Gastroesophageal sphincter (tissue), 4 donors: ENCODE measurements at regions not wholly inside any gene's neighbourhood (a gene's known extent, or its start where the extent isn't known, plus 50 kb on each side); places are given as distances from the start of the nearest gene placed in this dataset.

Experiments used
- ATAC-seq: fragments of 150-250 bp; one replicate; pipeline ENCODE4 v1.9.1; 2016; ENCODE audit warnings: mild to moderate bottlenecking, moderate library complexity
- H3K27ac ChIP-seq, 4 donors: fragments of 200-600 bp; sonication (generic) in 3 of 4; 1 replicate in 3 of 4; 2 replicates in 1 of 4; pipeline ENCODE4 v1.5.1; 2016 to 2019
- H3K27me3 ChIP-seq: fragments of 200-600 bp; sonication (generic); one replicate; pipeline ENCODE4 v1.5.1; 2019
- H3K36me3 ChIP-seq, 2 donors: fragments of 200-600 bp; sonication (generic); one replicate each; pipeline ENCODE4 v1.5.1; 2019; ENCODE audit warnings: control low read depth in 1 of 2
- H3K4me1 ChIP-seq, 3 donors: fragments of 200-600 bp; sonication (generic); 1 replicate in 2 of 3; 2 replicates in 1 of 3; pipeline ENCODE4 v1.5.1; 2016 to 2019; ENCODE audit warnings: control low read depth in 2 of 3
- H3K4me3 ChIP-seq, 2 donors: fragments of 200-600 bp; sonication (generic); one replicate each; pipeline ENCODE4 v1.5.1; 2019; ENCODE audit warnings: mild to moderate bottlenecking in 1 of 2, moderate library complexity in 1 of 2
- H3K9me3 ChIP-seq, 3 donors: fragments of 200-600 bp; sonication (generic); one replicate each; pipeline ENCODE4 v1.5.1; 2017 to 2019; ENCODE audit warnings: control low read depth in 2 of 3
- EP300 ChIP-seq: sonication (generic); formaldehyde crosslinking; IDR thresholded peaks from one replicate; pipeline ENCODE4 v1.6.1; 2017; ENCODE audit warnings: antibody characterized with exemption, mild to moderate bottlenecking
- POLR2A ChIP-seq, 2 donors: fragments of 450-650 bp; IDR thresholded peaks; one replicate each; pipeline ENCODE4 v1.6.1; 2017; ENCODE audit warnings: antibody characterized with exemption in 2 of 2, mild to moderate bottlenecking in 2 of 2, moderate library complexity in 1 of 2
- POLR2AphosphoS5 ChIP-seq: sonication (generic); formaldehyde crosslinking; IDR thresholded peaks from one replicate; pipeline ENCODE4 v1.6.1; 2017; ENCODE audit warnings: antibody characterized with exemption
- WGBS, 2 donors: methylation state at CpG; one replicate each; pipeline ENCODE4 v1.1.5; 2018; ENCODE audit warnings: low coverage in 1 of 2; 5-methylcytosine and 5-hydroxymethylcytosine counted together
- TF ChIP-seq, protein P1 (sequence below), 4 experiments: fragments of 200-600 bp in 2 of 4; fragments of 450-650 bp in 2 of 4; sonication (generic) in 1 of 4; IDR thresholded peaks; one replicate each; pipeline ENCODE4 v1.5.1; 2017 to 2019; ENCODE audit warnings: antibody characterized with exemption in 4 of 4, mild to moderate bottlenecking in 2 of 4, moderate library complexity in 2 of 4

DNA sequence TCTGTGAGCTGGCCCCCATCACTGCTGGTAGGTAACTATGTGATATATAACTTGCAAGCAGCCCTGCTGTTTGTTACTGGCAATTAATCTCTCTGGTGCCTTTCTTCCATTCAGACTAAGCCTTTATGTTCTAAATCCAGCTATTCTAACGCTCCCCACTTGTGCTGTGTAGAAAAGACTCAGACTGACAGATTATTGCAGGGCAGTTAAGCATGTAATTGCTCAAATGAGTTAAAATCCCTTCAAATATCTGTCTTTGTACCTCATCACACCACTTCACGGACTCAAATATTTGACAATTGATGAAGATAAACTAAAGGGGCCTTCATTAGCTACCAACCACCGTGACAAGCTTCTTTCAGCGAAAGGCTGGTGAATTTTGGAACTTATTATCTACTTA, 416.2 kb downstream of the NR2F2 start:
- WGBS, 2 donors = 61 to 73% methylated on average over 3 to 4 of the region's 4 CpGs
- Histone ChIP-seq H3K27ac (no peak overlapping the region), H3K27me3 (no peaks in the 10 kb centered on the region), H3K4me3 (no peak overlapping the region), H3K9me3 (no peaks in the 10 kb centered on the region), H3K36me3 (no peaks in the 10 kb centered on the region), H3K4me1 (no peaks in the 10 kb centered on the region)
- TF ChIP-seq EP300 (no peak), POLR2AphosphoS5 (no peak), POLR2A (IDR thresholded peaks at IDR 0.05) (no peak)
- TF ChIP-seq, protein P1, sequence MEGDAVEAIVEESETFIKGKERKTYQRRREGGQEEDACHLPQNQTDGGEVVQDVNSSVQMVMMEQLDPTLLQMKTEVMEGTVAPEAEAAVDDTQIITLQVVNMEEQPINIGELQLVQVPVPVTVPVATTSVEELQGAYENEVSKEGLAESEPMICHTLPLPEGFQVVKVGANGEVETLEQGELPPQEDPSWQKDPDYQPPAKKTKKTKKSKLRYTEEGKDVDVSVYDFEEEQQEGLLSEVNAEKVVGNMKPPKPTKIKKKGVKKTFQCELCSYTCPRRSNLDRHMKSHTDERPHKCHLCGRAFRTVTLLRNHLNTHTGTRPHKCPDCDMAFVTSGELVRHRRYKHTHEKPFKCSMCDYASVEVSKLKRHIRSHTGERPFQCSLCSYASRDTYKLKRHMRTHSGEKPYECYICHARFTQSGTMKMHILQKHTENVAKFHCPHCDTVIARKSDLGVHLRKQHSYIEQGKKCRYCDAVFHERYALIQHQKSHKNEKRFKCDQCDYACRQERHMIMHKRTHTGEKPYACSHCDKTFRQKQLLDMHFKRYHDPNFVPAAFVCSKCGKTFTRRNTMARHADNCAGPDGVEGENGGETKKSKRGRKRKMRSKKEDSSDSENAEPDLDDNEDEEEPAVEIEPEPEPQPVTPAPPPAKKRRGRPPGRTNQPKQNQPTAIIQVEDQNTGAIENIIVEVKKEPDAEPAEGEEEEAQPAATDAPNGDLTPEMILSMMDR (IDR thresholded peaks at IDR 0.05) = no peak
- no peak for ATAC-seq

DNA sequence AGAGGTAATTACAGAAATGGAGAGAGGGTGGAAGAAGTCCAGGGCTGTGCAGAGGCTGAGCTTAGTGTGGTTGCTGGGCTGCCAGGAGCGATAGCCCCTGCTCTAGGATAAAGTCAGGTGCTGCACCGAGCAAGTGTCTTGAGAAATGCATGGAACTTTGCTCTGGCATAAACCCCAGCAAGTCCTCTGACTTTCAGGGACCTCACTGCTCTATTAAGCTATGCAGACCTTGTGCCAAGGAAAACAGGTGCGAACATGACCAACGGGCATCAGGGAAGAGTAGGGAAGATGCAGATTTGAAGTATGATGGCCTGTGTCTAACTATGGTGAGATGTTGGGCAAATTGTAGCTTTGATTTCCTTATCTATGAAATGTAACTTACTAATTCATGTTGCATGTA, 416.8 kb downstream of the NR2F2 start:
- no peak for ATAC-seq
- H3K27me3 ChIP-seq = no peaks in the 10 kb centered on the region

DNA sequence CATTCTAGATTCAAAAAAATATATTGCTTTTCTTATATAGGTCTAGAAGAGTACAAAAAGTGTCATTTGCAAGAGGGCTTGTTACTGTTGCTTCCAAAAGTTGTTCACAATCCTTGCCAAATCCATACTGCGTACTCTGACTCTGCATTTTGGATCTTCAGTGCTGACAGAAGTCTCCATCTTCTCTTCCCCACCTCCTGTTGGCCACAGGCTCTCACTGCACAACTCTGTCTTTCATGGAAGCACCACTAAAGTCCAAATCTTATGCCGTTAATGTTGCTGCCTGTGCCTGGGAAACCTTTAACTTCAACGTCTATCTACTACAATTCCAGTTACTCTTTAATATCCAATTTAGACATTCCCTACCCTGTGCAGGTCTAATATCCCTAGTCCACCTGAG, 419.9 kb downstream of the NR2F2 start:
- Histone ChIP-seq H3K36me3 (no peaks in the 10 kb centered on the region), H3K27me3 (no peaks in the 10 kb centered on the region), H3K4me1 (no peaks in the 10 kb centered on the region), H3K4me3 (no peak overlapping the region), H3K27ac (no peak overlapping the region), H3K9me3 (no peaks in the 10 kb centered on the region)
- WGBS, 2 donors = 64 to 86% methylated on average over 1 to 3 of the region's 3 CpGs
- no peak for ATAC-seq
- TF ChIP-seq POLR2A (IDR thresholded peaks at IDR 0.05) = no peak
- TF ChIP-seq POLR2AphosphoS5 = no peak
- TF ChIP-seq, protein P1 (IDR thresholded peaks at IDR 0.05) = no peak
- TF ChIP-seq EP300 = no peak

More for the DNA sequence above, 416.8 kb downstream of the NR2F2 start:
- WGBS, 2 donors = 58 to 68% methylated on average over 2 to 4 of the region's 4 CpGs
- H3K36me3 ChIP-seq = no peaks in the 10 kb centered on the region
- no peak overlapping the region for H3K27ac ChIP-seq
- no peaks in the 10 kb centered on the region for H3K9me3 ChIP-seq
- H3K4me1 ChIP-seq = no peaks in the 10 kb centered on the region
- TF ChIP-seq EP300 = no peak
- TF ChIP-seq, protein P1 (IDR thresholded peaks at IDR 0.05) = no peak
- TF ChIP-seq POLR2A (IDR thresholded peaks at IDR 0.05) = no peak
- no peak for TF ChIP-seq POLR2AphosphoS5
- no peak overlapping the region for H3K4me3 ChIP-seq

DNA sequence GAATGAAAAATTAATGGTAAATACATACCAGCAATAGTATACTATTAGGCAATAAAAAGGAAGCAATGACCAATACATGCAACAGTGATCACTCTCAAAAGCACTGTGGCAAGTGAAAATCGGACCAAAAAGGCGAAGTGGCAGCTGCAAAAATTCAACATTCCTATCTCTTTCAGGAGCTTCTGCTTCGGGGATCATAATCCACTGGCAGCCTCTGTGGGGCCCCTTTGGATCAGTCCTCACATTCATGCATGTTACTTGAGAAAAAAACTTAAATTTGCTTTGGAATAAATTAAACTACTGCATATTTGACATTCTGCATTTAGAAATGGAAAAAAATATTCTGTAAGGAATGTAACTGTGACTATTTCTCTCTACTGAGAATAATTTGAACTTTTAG, 425.6 kb downstream of the NR2F2 start:
- no peaks in the 10 kb centered on the region for H3K4me1 ChIP-seq
- TF ChIP-seq, protein P1 (IDR thresholded peaks at IDR 0.05) = no peak
- TF ChIP-seq POLR2A (IDR thresholded peaks at IDR 0.05) = no peak
- TF ChIP-seq EP300 = no peak
- TF ChIP-seq POLR2AphosphoS5 = no peak
- no peak for ATAC-seq

DNA sequence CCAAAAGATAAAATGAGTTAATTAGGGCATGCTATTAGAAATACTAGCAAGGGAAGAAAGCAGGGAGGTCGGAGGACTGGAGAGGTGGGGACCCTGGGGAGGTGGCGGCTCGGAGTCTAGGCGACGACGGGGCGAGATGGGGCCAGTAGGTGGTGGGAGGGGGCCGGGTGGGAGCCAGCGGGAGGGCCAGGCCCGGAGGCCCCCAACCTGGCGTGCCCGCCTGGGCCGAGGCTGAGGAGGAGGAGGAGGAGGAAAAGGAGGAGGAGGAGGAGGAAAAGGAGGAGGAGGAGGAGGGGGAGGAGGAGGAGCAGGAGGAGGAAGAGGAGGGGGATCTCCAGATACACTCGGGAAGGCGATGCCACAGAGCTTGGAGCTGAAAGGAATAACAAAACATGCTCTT, 426.2 kb downstream of the NR2F2 start:
- Histone ChIP-seq H3K36me3 (no peaks in the 10 kb centered on the region), H3K27ac (no peak overlapping the region), H3K4me3 (no peak overlapping the region), H3K27me3 (no peaks in the 10 kb centered on the region), H3K4me1 (no peaks in the 10 kb centered on the region), H3K9me3 (peaks cover 0 to 3% (median 0%) of the 10 kb centered on the region in 3 donors)
- TF ChIP-seq POLR2AphosphoS5 (no peak), EP300 (no peak), POLR2A (IDR thresholded peaks at IDR 0.05) (no peak)
- TF ChIP-seq, protein P1 (IDR thresholded peaks at IDR 0.05) = no peak
- ATAC-seq = no peak
- WGBS, 2 donors = 68 to 71% methylated on average over 4 to 8 of the region's 15 CpGs

More for the DNA sequence above, 425.6 kb downstream of the NR2F2 start:
- 39 to 49% methylated on average over 3 of the region's 3 CpGs for WGBS, 2 donors
- Histone ChIP-seq H3K36me3 (no peaks in the 10 kb centered on the region), H3K27ac (no peak overlapping the region), H3K4me3 (no peak overlapping the region), H3K9me3 (peaks cover 0 to 3% (median 0%) of the 10 kb centered on the region in 3 donors), H3K27me3 (no peaks in the 10 kb centered on the region)
